Daoy (cell line): ENCODE measurements at regions not wholly inside any gene's neighbourhood (a gene's known extent, or its start where the extent isn't known, plus 50 kb on each side); places are given as distances from the start of the nearest gene placed in this dataset.
"Not testable (repeated sequence)": the region's sequence is repeated elsewhere in the genome, so short reads cannot be mapped to it uniquely, and the experiment has no call there.

Experiments used
- DNase-seq: peaks from one replicate; pipeline ENCODE4 v3.0.0-alpha.2; 2015; ENCODE audit warnings: low read depth

GRCh38 chr3:152151877-152152765, 116.6 kb upstream of the MBNL1 start:
- not testable (repeated sequence) for DNase-seq

GRCh38 chr3:152153115-152153514, 115.6 kb upstream of the MBNL1 start:
- DNase-seq = not testable (repeated sequence)

- no peak for DNase-seq
Observed at GRCh38 chr3:152155246-152156020, 113.3 kb upstream of the MBNL1 start.

- DNase-seq = no peak
Observed at GRCh38 chr3:152156880-152157279, 111.8 kb upstream of the MBNL1 start.

- no peak for DNase-seq
Observed at GRCh38 chr3:152157337-152157736, 111.4 kb upstream of the MBNL1 start.

- peak; percentile 64 for DNase-seq
Observed at GRCh38 chr3:152159328-152159727, 109.4 kb upstream of the MBNL1 start.

- DNase-seq = no peak
Observed at GRCh38 chr3:152160350-152161011, 108.2 kb upstream of the MBNL1 start.

GRCh38 chr3:152172460-152172859, 96.3 kb upstream of the MBNL1 start:
- no peak for DNase-seq

- no peak for DNase-seq
Observed at GRCh38 chr3:152173627-152174026, 95.1 kb upstream of the MBNL1 start.

- peak; percentile 9 for DNase-seq
Observed at GRCh38 chr3:152174876-152175527, 93.7 kb upstream of the MBNL1 start.

GRCh38 chr3:152175528-152175889, 93.2 kb upstream of the MBNL1 start:
- DNase-seq = peak; percentile 78

GRCh38 chr3:152176241-152176640, 92.5 kb upstream of the MBNL1 start:
- peak; percentile 22 for DNase-seq

GRCh38 chr3:152176998-152177397, 91.7 kb upstream of the MBNL1 start:
- no peak for DNase-seq

GRCh38 chr3:152177757-152178156, 91.0 kb upstream of the MBNL1 start:
- no peak for DNase-seq

- peak; percentile 49 for DNase-seq
Observed at GRCh38 chr3:152183473-152183872, 85.3 kb upstream of the MBNL1 start.

GRCh38 chr3:152184971-152185686, 83.6 kb upstream of the MBNL1 start:
- DNase-seq = no peak

GRCh38 chr3:152185891-152186630, 82.7 kb upstream of the MBNL1 start:
- no peak for DNase-seq

- DNase-seq = no peak
Observed at GRCh38 chr3:152190636-152191183, 78.0 kb upstream of the MBNL1 start.

- DNase-seq = no peak
Observed at GRCh38 chr3:152192050-152192449, 76.7 kb upstream of the MBNL1 start.
